ENCODE measurements at regions not wholly inside any gene's neighbourhood (a gene's known extent, or its start where the extent isn't known, plus 50 kb on each side); places are given as distances from the start of the nearest gene placed in this dataset.

GRCh38 chr3:16759227-16759903 lies 125.4 kb upstream of the PLCL2 start:
- H3K27me3 ChIP-seq (ENCODE audit: control insufficient read depth in 2 of 2, insufficient read depth in 1 of 2, low read length in 1 of 2), result no peaks in the 10 kb centered on the region
- over 99% methylated on average over 2 of the region's 2 CpGs for WGBS
- no peak for DNase-seq (ENCODE audit: low read depth in 6 of 9, low spot score in 9 of 9)
- no peaks in the 10 kb centered on the region for H3K36me3 ChIP-seq (ENCODE audit: control insufficient read depth in 2 of 2, insufficient read depth in 2 of 2, low read length in 1 of 2)
- no peak overlapping the region for H3K4me3 ChIP-seq (ENCODE audit: low read length in 2 of 2)
- no peaks in the 10 kb centered on the region for H3K4me1 ChIP-seq (ENCODE audit: control insufficient read depth in 2 of 2, insufficient read depth in 2 of 2, low read length in 2 of 2)
- H3K27ac ChIP-seq (ENCODE audit: low read depth in 1 of 2, low read length in 1 of 2), result no peak overlapping the region
- H3K9me3 ChIP-seq (ENCODE audit: control insufficient read depth in 2 of 2, insufficient read depth in 1 of 2, low read length in 1 of 2), result no peaks in the 10 kb centered on the region

- Histone ChIP-seq H3K27me3 (ENCODE audit: control insufficient read depth in 2 of 2, insufficient read depth in 1 of 2, low read length in 1 of 2) (no peaks in the 10 kb centered on the region), H3K36me3 (ENCODE audit: control insufficient read depth in 2 of 2, insufficient read depth in 2 of 2, low read length in 1 of 2) (no peaks in the 10 kb centered on the region), H3K4me3 (ENCODE audit: low read length in 2 of 2) (no peak overlapping the region), H3K9me3 (ENCODE audit: control insufficient read depth in 2 of 2, insufficient read depth in 1 of 2, low read length in 1 of 2) (no peaks in the 10 kb centered on the region), H3K27ac (ENCODE audit: low read depth in 1 of 2, low read length in 1 of 2) (no peak overlapping the region), H3K4me1 (ENCODE audit: control insufficient read depth in 2 of 2, insufficient read depth in 2 of 2, low read length in 2 of 2) (no peaks in the 10 kb centered on the region)
- no peak for DNase-seq (ENCODE audit: low read depth in 6 of 9, low spot score in 9 of 9)
- 99% methylated on average over 1 of the region's 1 CpG for WGBS
These were observed 123.2 kb upstream of the PLCL2 start for GRCh38 chr3:16761571-16761970.

DNA sequence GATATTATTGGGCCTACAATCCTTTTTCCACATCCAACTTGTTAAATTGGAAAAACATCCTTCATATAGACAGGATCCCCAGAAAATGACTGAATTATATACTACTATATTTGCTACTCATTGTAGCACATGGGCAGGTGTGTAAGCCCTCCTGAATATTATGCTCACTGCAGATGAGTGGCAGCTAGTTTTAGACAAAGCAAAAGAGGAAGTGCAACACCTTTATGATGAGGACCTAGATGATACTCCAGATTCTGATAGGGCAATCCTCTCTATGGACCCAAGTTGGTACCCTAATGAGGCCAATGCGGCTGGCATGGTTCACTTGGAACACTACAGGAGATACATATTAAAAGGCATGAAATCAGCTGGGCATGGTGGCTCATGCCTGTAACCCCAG lies 119.1 kb upstream of the PLCL2 start:
- Histone ChIP-seq H3K4me3 (ENCODE audit: low read length in 2 of 2) (no peak overlapping the region), H3K4me1 (ENCODE audit: control insufficient read depth in 2 of 2, insufficient read depth in 2 of 2, low read length in 2 of 2) (no peaks in the 10 kb centered on the region), H3K27ac (ENCODE audit: low read depth in 1 of 2, low read length in 1 of 2) (no peak overlapping the region), H3K9me3 (ENCODE audit: control insufficient read depth in 2 of 2, insufficient read depth in 1 of 2, low read length in 1 of 2) (no peaks in the 10 kb centered on the region), H3K27me3 (ENCODE audit: control insufficient read depth in 2 of 2, insufficient read depth in 1 of 2, low read length in 1 of 2) (no peaks in the 10 kb centered on the region), H3K36me3 (ENCODE audit: control insufficient read depth in 2 of 2, insufficient read depth in 2 of 2, low read length in 1 of 2) (no peaks in the 10 kb centered on the region)
- 95% methylated on average over 1 of the region's 1 CpG for WGBS
- no peak for DNase-seq (ENCODE audit: low read depth in 6 of 9, low spot score in 9 of 9)

DNA sequence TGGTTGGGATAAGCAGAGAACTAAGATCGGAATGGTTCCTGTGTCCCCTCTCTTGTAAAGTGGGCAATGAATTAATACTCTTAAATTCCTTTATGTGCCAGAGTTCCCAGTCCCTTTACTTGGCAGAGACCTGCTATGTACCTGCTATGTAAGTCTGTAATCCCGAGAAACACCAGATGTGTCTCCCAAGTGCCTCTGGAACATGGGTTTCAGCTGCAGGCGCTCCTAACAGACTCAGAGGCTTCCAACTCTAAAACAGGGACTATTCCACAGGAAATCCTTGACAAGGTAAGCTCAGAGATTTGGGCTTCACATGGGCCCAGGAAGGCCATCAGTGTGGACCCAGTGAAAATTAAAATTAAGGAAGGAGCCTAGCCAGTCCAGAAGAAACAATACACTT lies 117.7 kb upstream of the PLCL2 start:
- DNase-seq (ENCODE audit: low read depth in 6 of 9, low spot score in 9 of 9), result no peak
- no peaks in the 10 kb centered on the region for H3K36me3 ChIP-seq (ENCODE audit: control insufficient read depth in 2 of 2, insufficient read depth in 2 of 2, low read length in 1 of 2)
- no peaks in the 10 kb centered on the region for H3K9me3 ChIP-seq (ENCODE audit: control insufficient read depth in 2 of 2, insufficient read depth in 1 of 2, low read length in 1 of 2)
- H3K4me1 ChIP-seq (ENCODE audit: control insufficient read depth in 2 of 2, insufficient read depth in 2 of 2, low read length in 2 of 2), result no peaks in the 10 kb centered on the region
- 97% methylated on average over 3 of the region's 3 CpGs for WGBS
- no peaks in the 10 kb centered on the region for H3K27me3 ChIP-seq (ENCODE audit: control insufficient read depth in 2 of 2, insufficient read depth in 1 of 2, low read length in 1 of 2)
- no peak overlapping the region for H3K4me3 ChIP-seq (ENCODE audit: low read length in 2 of 2)
- no peak overlapping the region for H3K27ac ChIP-seq (ENCODE audit: low read depth in 1 of 2, low read length in 1 of 2)

DNA sequence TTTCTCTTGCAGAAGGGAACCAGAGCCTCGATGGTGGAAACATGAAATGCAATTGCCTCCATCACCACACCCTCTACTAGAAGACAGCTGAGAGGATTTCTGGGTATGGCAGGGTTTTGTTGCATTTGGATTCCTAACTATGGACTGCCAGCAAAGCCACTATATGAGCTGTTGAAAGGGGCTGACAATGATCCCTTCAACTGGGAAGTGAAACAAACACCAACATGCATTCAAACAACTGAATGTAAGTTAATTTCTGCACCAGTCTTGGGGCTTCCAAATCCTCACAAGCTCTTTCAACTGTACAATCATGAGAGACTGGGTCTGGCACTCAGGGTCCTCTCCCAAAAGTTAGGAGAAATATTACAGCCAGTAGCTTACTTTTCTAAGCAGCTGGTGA lies 116.7 kb upstream of the PLCL2 start:
- no peaks in the 10 kb centered on the region for H3K9me3 ChIP-seq (ENCODE audit: control insufficient read depth in 2 of 2, insufficient read depth in 1 of 2, low read length in 1 of 2)

GRCh38 chr3:16768956-16769355 lies 115.8 kb upstream of the PLCL2 start:
- no peak for DNase-seq (ENCODE audit: low read depth in 6 of 9, low spot score in 9 of 9)
- peaks cover 0 to 5% of the 10 kb centered on the region in 2 donors for H3K9me3 ChIP-seq (ENCODE audit: control insufficient read depth in 2 of 2, insufficient read depth in 1 of 2, low read length in 1 of 2)
- 94% methylated on average over 1 of the region's 1 CpG for WGBS
- no peaks in the 10 kb centered on the region for H3K36me3 ChIP-seq (ENCODE audit: control insufficient read depth in 2 of 2, insufficient read depth in 2 of 2, low read length in 1 of 2)
- no peaks in the 10 kb centered on the region for H3K4me1 ChIP-seq (ENCODE audit: control insufficient read depth in 2 of 2, insufficient read depth in 2 of 2, low read length in 2 of 2)
- H3K27ac ChIP-seq (ENCODE audit: low read depth in 1 of 2, low read length in 1 of 2), result no peak overlapping the region
- H3K4me3 ChIP-seq (ENCODE audit: low read length in 2 of 2), result no peak overlapping the region
- no peaks in the 10 kb centered on the region for H3K27me3 ChIP-seq (ENCODE audit: control insufficient read depth in 2 of 2, insufficient read depth in 1 of 2, low read length in 1 of 2)

More for the DNA sequence above, 116.7 kb upstream of the PLCL2 start:
- no peak overlapping the region for H3K4me3 ChIP-seq (ENCODE audit: low read length in 2 of 2)
- WGBS, result 90% methylated on average over 1 of the region's 1 CpG
- H3K36me3 ChIP-seq (ENCODE audit: control insufficient read depth in 2 of 2, insufficient read depth in 2 of 2, low read length in 1 of 2), result no peaks in the 10 kb centered on the region
- DNase-seq (ENCODE audit: low read depth in 6 of 9, low spot score in 9 of 9), result no peak
- H3K27me3 ChIP-seq (ENCODE audit: control insufficient read depth in 2 of 2, insufficient read depth in 1 of 2, low read length in 1 of 2), result no peaks in the 10 kb centered on the region
- no peaks in the 10 kb centered on the region for H3K4me1 ChIP-seq (ENCODE audit: control insufficient read depth in 2 of 2, insufficient read depth in 2 of 2, low read length in 2 of 2)
- H3K27ac ChIP-seq (ENCODE audit: low read depth in 1 of 2, low read length in 1 of 2), result no peak overlapping the region

GRCh38 chr3:16769525-16769924 lies 115.2 kb upstream of the PLCL2 start:
- peaks cover 0 to 5% of the 10 kb centered on the region in 2 donors for H3K9me3 ChIP-seq (ENCODE audit: control insufficient read depth in 2 of 2, insufficient read depth in 1 of 2, low read length in 1 of 2)
- DNase-seq (ENCODE audit: low read depth in 6 of 9, low spot score in 9 of 9), result no peak
- 96% methylated on average over 4 of the region's 4 CpGs for WGBS
- no peaks in the 10 kb centered on the region for H3K36me3 ChIP-seq (ENCODE audit: control insufficient read depth in 2 of 2, insufficient read depth in 2 of 2, low read length in 1 of 2)
- no peaks in the 10 kb centered on the region for H3K4me1 ChIP-seq (ENCODE audit: control insufficient read depth in 2 of 2, insufficient read depth in 2 of 2, low read length in 2 of 2)
- H3K27me3 ChIP-seq (ENCODE audit: control insufficient read depth in 2 of 2, insufficient read depth in 1 of 2, low read length in 1 of 2), result no peaks in the 10 kb centered on the region
- H3K27ac ChIP-seq (ENCODE audit: low read depth in 1 of 2, low read length in 1 of 2), result no peak overlapping the region
- no peak overlapping the region for H3K4me3 ChIP-seq (ENCODE audit: low read length in 2 of 2)

- H3K27me3 ChIP-seq (ENCODE audit: control insufficient read depth in 2 of 2, insufficient read depth in 1 of 2, low read length in 1 of 2), result no peaks in the 10 kb centered on the region
- no peak for DNase-seq (ENCODE audit: low read depth in 6 of 9, low spot score in 9 of 9)
- peaks cover 0 to 5% of the 10 kb centered on the region in 2 donors for H3K9me3 ChIP-seq (ENCODE audit: control insufficient read depth in 2 of 2, insufficient read depth in 1 of 2, low read length in 1 of 2)
- H3K27ac ChIP-seq (ENCODE audit: low read depth in 1 of 2, low read length in 1 of 2), result no peak overlapping the region
- WGBS, result 77% methylated on average over 5 of the region's 5 CpGs
- peaks cover 0 to 2% of the 10 kb centered on the region in 2 donors for H3K4me1 ChIP-seq (ENCODE audit: control insufficient read depth in 2 of 2, insufficient read depth in 2 of 2, low read length in 2 of 2)
- H3K4me3 ChIP-seq (ENCODE audit: low read length in 2 of 2), result no peak overlapping the region
- H3K36me3 ChIP-seq (ENCODE audit: control insufficient read depth in 2 of 2, insufficient read depth in 2 of 2, low read length in 1 of 2), result no peaks in the 10 kb centered on the region
These were observed 114.7 kb upstream of the PLCL2 start for GRCh38 chr3:16770021-16770420.

DNA sequence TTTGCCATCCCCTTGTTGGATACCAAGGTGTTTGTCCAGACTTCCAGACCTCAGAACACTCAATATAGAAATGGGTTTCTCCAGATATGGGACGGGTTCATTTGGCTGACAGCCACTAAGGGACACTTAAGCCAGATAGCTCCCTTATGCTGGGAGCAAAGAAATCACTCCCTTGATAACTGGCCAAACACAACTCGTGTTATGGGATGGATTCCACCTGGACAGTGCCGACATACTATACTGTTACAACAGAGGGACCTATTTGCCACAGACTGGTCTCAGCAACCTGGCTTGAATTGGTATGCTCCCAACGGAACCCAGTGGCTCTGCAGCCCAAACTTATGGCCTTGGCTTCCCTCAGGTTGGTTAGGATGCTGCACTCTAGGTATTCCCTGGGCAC lies 114.0 kb upstream of the PLCL2 start:
- 94% methylated on average over 4 of the region's 4 CpGs for WGBS

More for the DNA sequence above, 114.0 kb upstream of the PLCL2 start:
- no peaks in the 10 kb centered on the region for H3K36me3 ChIP-seq (ENCODE audit: control insufficient read depth in 2 of 2, insufficient read depth in 2 of 2, low read length in 1 of 2)
- H3K4me3 ChIP-seq (ENCODE audit: low read length in 2 of 2), result no peak overlapping the region
- no peaks in the 10 kb centered on the region for H3K27me3 ChIP-seq (ENCODE audit: control insufficient read depth in 2 of 2, insufficient read depth in 1 of 2, low read length in 1 of 2)
- DNase-seq (ENCODE audit: low read depth in 6 of 9, low spot score in 9 of 9), result no peak
- peaks cover 0 to 5% of the 10 kb centered on the region in 2 donors for H3K9me3 ChIP-seq (ENCODE audit: control insufficient read depth in 2 of 2, insufficient read depth in 1 of 2, low read length in 1 of 2)
- H3K4me1 ChIP-seq (ENCODE audit: control insufficient read depth in 2 of 2, insufficient read depth in 2 of 2, low read length in 2 of 2), result peaks cover 0 to 2% of the 10 kb centered on the region in 2 donors
- H3K27ac ChIP-seq (ENCODE audit: low read depth in 1 of 2, low read length in 1 of 2), result no peak overlapping the region
